Fibroblast of mammary gland (primary cell): ENCODE measurements at regions not wholly inside any gene's neighbourhood (a gene's known extent, or its start where the extent isn't known, plus 50 kb on each side); places are given as distances from the start of the nearest gene placed in this dataset.
A peak's percentile ranks its signal among the peaks of the same experiment; 100 is the strongest.
"Not testable (repeated sequence)": the region's sequence is repeated elsewhere in the genome, so short reads cannot be mapped to it uniquely, and the experiment has no call there.

Experiments
- DNase-seq: peaks from one replicate; pipeline ENCODE4 v3.0.0-alpha.2; 2010; ENCODE audit warnings: low read depth
- H3K4me3 ChIP-seq: 2 replicates; pipeline ENCODE4 v1.5.1; 2011; ENCODE audit warnings: low read depth, mild to moderate bottlenecking, low read length, moderate library complexity; ENCODE audit not compliant: control insufficient read depth
- CTCF ChIP-seq: conservative IDR thresholded peaks from 2 replicates; pipeline ENCODE4 v1.5.1; 2011; ENCODE audit warnings: low read depth, low read length, inconsistent platforms; ENCODE audit not compliant: control insufficient read depth, insufficient read depth

- DNase-seq, result peak; percentile 8
- no peak for TF ChIP-seq CTCF
Measured at GRCh38 chr7:115805458-115805857, 225.1 kb downstream of the TFEC start.

GRCh38 chr7:115802415-115802814, 228.1 kb downstream of the TFEC start:
- no peak for DNase-seq
- no peak for TF ChIP-seq CTCF
- H3K4me3 ChIP-seq, result no peak overlapping the region

More at GRCh38 chr7:115805458-115805857, 225.1 kb downstream of the TFEC start:
- H3K4me3 ChIP-seq, result no peak overlapping the region

GRCh38 chr7:115799430-115799829, 231.1 kb downstream of the TFEC start:
- no peak for TF ChIP-seq CTCF
- H3K4me3 ChIP-seq, result no peak overlapping the region
- no peak for DNase-seq

GRCh38 chr7:115793958-115794702, 236.4 kb downstream of the TFEC start:
- no peak overlapping the region for H3K4me3 ChIP-seq
- DNase-seq, result no peak
- TF ChIP-seq CTCF, result no peak

GRCh38 chr7:115789901-115790300, 240.7 kb downstream of the TFEC start:
- no peak for DNase-seq
- no peak overlapping the region for H3K4me3 ChIP-seq
- TF ChIP-seq CTCF, result no peak

- not testable (repeated sequence) for H3K4me3 ChIP-seq, DNase-seq
Measured at GRCh38 chr7:115789473-115789872, 241.1 kb downstream of the TFEC start.

GRCh38 chr7:115782696-115783490, 247.7 kb downstream of the TFEC start:
- no peak for TF ChIP-seq CTCF
- peak; percentile 8 for DNase-seq
- no peak overlapping the region for H3K4me3 ChIP-seq
